ENCODE measurements at regions not wholly inside any gene's neighbourhood (a gene's known extent, or its start where the extent isn't known, plus 50 kb on each side); places are given as distances from the start of the nearest gene placed in this dataset.

- TF ChIP-seq ZFX (IDR thresholded peaks at IDR 0.05) (no peak), CTCF (conservative IDR thresholded peaks at IDR 0.05) (no peak)
Observed at GRCh38 chr3:29143151-29143550, 137.7 kb upstream of the RBMS3 start.

GRCh38 chr3:29144361-29144760 is 136.5 kb upstream of the RBMS3 start:
- TF ChIP-seq ZFX (IDR thresholded peaks at IDR 0.05) (no peak), CTCF (conservative IDR thresholded peaks at IDR 0.05) (no peak)
- no peak overlapping the region for H3K27ac ChIP-seq

More at GRCh38 chr3:29143151-29143550, 137.7 kb upstream of the RBMS3 start:
- no peak overlapping the region for H3K27ac ChIP-seq

GRCh38 chr3:29144807-29145206 is 136.1 kb upstream of the RBMS3 start:
- TF ChIP-seq CTCF (conservative IDR thresholded peaks at IDR 0.05) (no peak), ZFX (IDR thresholded peaks at IDR 0.05) (no peak)
- H3K27ac ChIP-seq: no peak overlapping the region

GRCh38 chr3:29145360-29145759 is 135.5 kb upstream of the RBMS3 start:
- no peak overlapping the region for H3K27ac ChIP-seq
- TF ChIP-seq ZFX (IDR thresholded peaks at IDR 0.05) (no peak), CTCF (conservative IDR thresholded peaks at IDR 0.05) (no peak)

- H3K27ac ChIP-seq: no peak overlapping the region
- TF ChIP-seq CTCF (conservative IDR thresholded peaks at IDR 0.05) (no peak), ZFX (IDR thresholded peaks at IDR 0.05) (no peak)
Observed at GRCh38 chr3:29152379-29152778, 128.5 kb upstream of the RBMS3 start.

- TF ChIP-seq CTCF (conservative IDR thresholded peaks at IDR 0.05): no peak
- TF ChIP-seq ZFX (IDR thresholded peaks at IDR 0.05): no peak
- no peak overlapping the region for H3K27ac ChIP-seq
Observed at GRCh38 chr3:29153811-29154210, 127.1 kb upstream of the RBMS3 start.

GRCh38 chr3:29156086-29156715 is 124.7 kb upstream of the RBMS3 start:
- H3K27ac ChIP-seq: no peak overlapping the region
- TF ChIP-seq ZFX (IDR thresholded peaks at IDR 0.05) (no peak), CTCF (conservative IDR thresholded peaks at IDR 0.05) (no peak)
